Neural cell (in vitro differentiated cells): ENCODE measurements at regions not wholly inside any gene's neighbourhood (a gene's known extent, or its start where the extent isn't known, plus 50 kb on each side); places are given as distances from the start of the nearest gene placed in this dataset.

Experiments
- H2AFZ ChIP-seq: fragments of 200-600, 300-800 bp; sonication (generic), shearing (Covaris generic); 2 replicates; pipeline ENCODE4 v1.6.0; 2014; ENCODE audit warnings: low read depth, mild to moderate bottlenecking, antibody characterized with exemption, low read length, moderate library complexity
- H3F3A ChIP-seq: fragments of 200-600 bp; shearing (Covaris generic); 2 replicates; pipeline ENCODE4 v1.6.1; 2016; ENCODE audit warnings: mild to moderate bottlenecking, moderate library complexity, mixed read lengths, antibody characterized with exemption, low read length; ENCODE audit not compliant: insufficient read depth, poor library complexity, severe bottlenecking
- H3K27ac ChIP-seq: fragments of 200-600, 300-800 bp; sonication (generic), shearing (Covaris generic); 2 replicates; pipeline ENCODE4 v1.5.1; 2014; ENCODE audit warnings: mild to moderate bottlenecking, low read length, moderate library complexity
- H3K27me3 ChIP-seq: fragments of 300-800, 200-600 bp; sonication (generic), shearing (Covaris generic); 2 replicates; pipeline ENCODE4 v1.6.0; 2014; ENCODE audit warnings: mild to moderate bottlenecking, low read depth, low read length, moderate library complexity; ENCODE audit not compliant: insufficient read depth
- H3K36me3 ChIP-seq: fragments of 300-800, 200-600 bp; sonication (generic), shearing (Covaris generic); 2 replicates; pipeline ENCODE4 v1.5.1; 2014; ENCODE audit warnings: mild to moderate bottlenecking, antibody characterized with exemption, low read length, moderate library complexity; ENCODE audit not compliant: insufficient read depth
- H3K4me2 ChIP-seq: fragments of 300-800, 200-600 bp; sonication (generic), shearing (Covaris generic); 2 replicates; pipeline ENCODE4 v1.6.0; 2014; ENCODE audit warnings: mild to moderate bottlenecking, low read length
- H3K4me3 ChIP-seq: fragments of 300-800, 200-600 bp; sonication (generic), shearing (Covaris generic); 2 replicates; pipeline ENCODE4 v1.5.1; 2014; ENCODE audit warnings: mild to moderate bottlenecking, low read length, moderate library complexity
- H3K79me2 ChIP-seq: fragments of 200-600 bp; shearing (Covaris generic); replicated peaks from 2 replicates; pipeline ENCODE4 v1.6.0; 2014; ENCODE audit warnings: mild to moderate bottlenecking, low read length, moderate library complexity; ENCODE audit not compliant: insufficient read depth
- H3K9ac ChIP-seq: fragments of 300-800, 200-600 bp; sonication (generic), shearing (Covaris generic); 2 replicates; pipeline ENCODE4 v1.6.1; 2016; ENCODE audit warnings: mild to moderate bottlenecking, low read length, mixed read lengths
- H3K9me2 ChIP-seq: fragments of 200-600 bp; shearing (Covaris generic); 2 replicates; pipeline ENCODE4 v1.6.1; 2016; ENCODE audit warnings: mild to moderate bottlenecking, low read length, mixed read lengths; ENCODE audit not compliant: insufficient read depth
- H3K9me3 ChIP-seq: fragments of 200-600, 300-800 bp; sonication (generic), shearing (Covaris generic); 2 replicates; pipeline ENCODE4 v1.6.1; 2016; ENCODE audit warnings: mild to moderate bottlenecking, mixed run types, low read length, moderate library complexity, mixed read lengths
- H4K20me1 ChIP-seq: fragments of 200-600 bp; shearing (Covaris generic); 2 replicates; pipeline ENCODE4 v1.6.1; 2016; ENCODE audit warnings: mild to moderate bottlenecking, mixed run types; ENCODE audit not compliant: insufficient read depth
- EP300 ChIP-seq: fragments of 450-650 bp; conservative IDR thresholded peaks from 2 replicates; pipeline ENCODE4 v1.6.1; 2014; ENCODE audit warnings: antibody characterized with exemption, mild to moderate bottlenecking, moderate library complexity; ENCODE audit not compliant: poor library complexity, severe bottlenecking
- EZH2 ChIP-seq: fragments of 200-600, 300-800 bp; shearing (Covaris generic), sonication (generic); IDR thresholded peaks from 2 replicates; pipeline ENCODE4 v1.6.1; 2014; ENCODE audit warnings: antibody characterized with exemption, low read length, borderline replicate concordance, mild to moderate bottlenecking; ENCODE audit not compliant: insufficient read depth, poor library complexity, severe bottlenecking
- MXI1 ChIP-seq: fragments of 450-650 bp; conservative IDR thresholded peaks from 2 replicates; pipeline ENCODE4 v1.6.1; 2014; ENCODE audit warnings: antibody characterized with exemption, mild to moderate bottlenecking; ENCODE audit not compliant: poor library complexity, severe bottlenecking
- POLR2AphosphoS5 ChIP-seq: IDR thresholded peaks from 2 replicates; pipeline ENCODE4 v1.6.1; 2012
- SMC3 ChIP-seq: fragments of 450-650 bp; conservative IDR thresholded peaks from 2 replicates; pipeline ENCODE4 v1.6.1; 2014; ENCODE audit warnings: antibody characterized with exemption, mild to moderate bottlenecking, moderate library complexity; ENCODE audit not compliant: poor library complexity
- TAF1 ChIP-seq: IDR thresholded peaks from 2 replicates; pipeline ENCODE4 v1.6.1; 2012; ENCODE audit warnings: low read depth
- TF ChIP-seq, protein P1 (sequence below): fragments of 450-650 bp; IDR thresholded peaks from 2 replicates; pipeline ENCODE4 v1.5.1; 2014; ENCODE audit warnings: antibody characterized with exemption, mild to moderate bottlenecking, moderate library complexity; ENCODE audit not compliant: poor library complexity, severe bottlenecking
- TF ChIP-seq, protein P2 (sequence below): IDR thresholded peaks from 2 replicates; pipeline ENCODE4 v1.6.1; 2012; ENCODE audit warnings: borderline replicate concordance

DNA sequence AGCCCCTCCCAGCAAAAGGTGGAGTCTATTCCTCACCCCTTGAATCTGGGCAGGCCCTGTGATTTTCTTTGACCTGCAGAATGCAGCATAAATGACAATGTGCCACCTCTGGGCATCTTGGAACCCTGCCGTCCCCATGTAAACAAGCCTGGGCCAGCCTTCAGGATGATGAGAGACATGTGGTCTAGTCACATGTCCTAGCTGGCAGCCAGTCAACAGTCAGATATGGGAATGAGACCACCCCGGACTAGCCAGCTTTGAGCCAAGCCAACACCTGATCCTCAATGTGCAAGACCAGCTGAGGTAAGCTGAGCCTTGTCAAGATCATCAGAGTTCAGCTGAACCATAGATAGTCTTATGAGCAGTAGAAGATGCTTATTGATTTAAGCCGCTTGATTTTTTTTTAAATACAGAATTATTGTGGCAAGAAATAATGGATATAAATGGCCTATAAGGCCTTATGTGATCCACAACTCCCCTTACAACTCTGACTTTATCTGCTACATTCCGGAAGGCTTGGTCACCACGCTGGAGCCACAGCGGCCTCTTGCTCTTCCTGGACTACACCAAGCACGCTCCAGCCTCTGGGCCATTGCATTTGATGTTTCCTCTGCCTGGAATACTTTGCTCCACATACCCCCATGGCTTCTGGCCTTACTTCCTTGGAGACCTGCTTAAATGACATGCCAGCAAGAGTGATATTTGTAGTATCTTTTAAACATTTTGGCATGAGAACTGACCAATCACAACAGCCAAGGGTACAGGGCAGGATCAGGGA is 225.9 kb upstream of the SESN3 start:
- Histone ChIP-seq H3F3A (no peaks in the 10 kb centered on the region), H3K9me2 (no peaks in the 10 kb centered on the region), H3K27ac (no peak overlapping the region), H3K36me3 (no peaks in the 10 kb centered on the region), H3K4me2 (no peak overlapping the region), H3K79me2 (no peaks in the 10 kb centered on the region), H4K20me1 (no peaks in the 10 kb centered on the region), H2AFZ (no peak overlapping the region), H3K27me3 (no peaks in the 10 kb centered on the region), H3K4me3 (no peak overlapping the region), H3K9ac (no peak overlapping the region), H3K9me3 (no peaks in the 10 kb centered on the region)
- TF ChIP-seq, protein P1, sequence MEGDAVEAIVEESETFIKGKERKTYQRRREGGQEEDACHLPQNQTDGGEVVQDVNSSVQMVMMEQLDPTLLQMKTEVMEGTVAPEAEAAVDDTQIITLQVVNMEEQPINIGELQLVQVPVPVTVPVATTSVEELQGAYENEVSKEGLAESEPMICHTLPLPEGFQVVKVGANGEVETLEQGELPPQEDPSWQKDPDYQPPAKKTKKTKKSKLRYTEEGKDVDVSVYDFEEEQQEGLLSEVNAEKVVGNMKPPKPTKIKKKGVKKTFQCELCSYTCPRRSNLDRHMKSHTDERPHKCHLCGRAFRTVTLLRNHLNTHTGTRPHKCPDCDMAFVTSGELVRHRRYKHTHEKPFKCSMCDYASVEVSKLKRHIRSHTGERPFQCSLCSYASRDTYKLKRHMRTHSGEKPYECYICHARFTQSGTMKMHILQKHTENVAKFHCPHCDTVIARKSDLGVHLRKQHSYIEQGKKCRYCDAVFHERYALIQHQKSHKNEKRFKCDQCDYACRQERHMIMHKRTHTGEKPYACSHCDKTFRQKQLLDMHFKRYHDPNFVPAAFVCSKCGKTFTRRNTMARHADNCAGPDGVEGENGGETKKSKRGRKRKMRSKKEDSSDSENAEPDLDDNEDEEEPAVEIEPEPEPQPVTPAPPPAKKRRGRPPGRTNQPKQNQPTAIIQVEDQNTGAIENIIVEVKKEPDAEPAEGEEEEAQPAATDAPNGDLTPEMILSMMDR, result no peak
- no peak for TF ChIP-seq TAF1
- TF ChIP-seq SMC3, result no peak
- no peak for TF ChIP-seq POLR2AphosphoS5
- no peak for TF ChIP-seq EP300
- TF ChIP-seq EZH2, result no peak

DNA sequence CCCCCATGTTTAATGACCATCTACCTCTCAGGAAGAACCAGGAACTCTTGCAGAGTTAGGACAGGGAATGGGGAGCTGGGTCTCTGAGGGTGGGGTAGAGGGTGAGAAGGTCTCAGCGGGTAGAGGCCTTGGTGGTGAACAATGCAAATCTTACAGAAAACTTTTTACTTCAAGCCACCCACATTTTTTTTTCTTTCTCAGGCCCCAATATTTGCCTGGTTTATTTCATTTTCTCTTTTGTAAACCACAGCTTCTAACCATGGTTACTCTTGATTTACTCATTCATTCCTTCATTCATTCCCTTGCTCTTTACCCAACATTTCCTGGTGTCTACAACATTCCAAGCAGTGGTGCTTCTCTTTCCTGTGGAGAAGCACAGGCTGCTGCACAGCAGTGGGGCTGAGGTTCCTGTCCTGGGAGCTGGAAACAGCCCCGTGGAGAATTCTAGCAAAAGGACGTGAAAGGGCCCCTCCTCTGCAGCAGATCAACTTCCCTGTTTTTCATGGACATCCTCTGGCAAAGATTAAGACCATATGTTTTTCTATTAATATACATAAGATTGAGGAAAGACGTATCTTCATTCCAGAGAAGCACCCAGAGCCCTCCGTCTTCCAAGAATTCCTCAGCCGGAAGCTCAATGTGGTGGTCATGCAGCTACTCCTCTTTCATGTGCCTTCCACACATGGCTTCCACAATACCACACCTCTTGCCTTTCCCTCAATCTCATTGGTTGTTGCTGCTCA is 224.4 kb upstream of the SESN3 start:
- H3K9me3 ChIP-seq, result no peaks in the 10 kb centered on the region
- H2AFZ ChIP-seq, result no peak overlapping the region
- H3K4me3 ChIP-seq, result no peak overlapping the region
- no peaks in the 10 kb centered on the region for H3K27me3 ChIP-seq
- H3K36me3 ChIP-seq, result no peaks in the 10 kb centered on the region
- H3K79me2 ChIP-seq, result no peaks in the 10 kb centered on the region
- no peaks in the 10 kb centered on the region for H3K9me2 ChIP-seq
- H3F3A ChIP-seq, result no peaks in the 10 kb centered on the region
- no peak overlapping the region for H3K9ac ChIP-seq
- no peak for TF ChIP-seq TAF1
- no peak for TF ChIP-seq EZH2
- H3K4me2 ChIP-seq, result no peak overlapping the region
- H4K20me1 ChIP-seq, result no peaks in the 10 kb centered on the region
- H3K27ac ChIP-seq, result no peak overlapping the region

DNA sequence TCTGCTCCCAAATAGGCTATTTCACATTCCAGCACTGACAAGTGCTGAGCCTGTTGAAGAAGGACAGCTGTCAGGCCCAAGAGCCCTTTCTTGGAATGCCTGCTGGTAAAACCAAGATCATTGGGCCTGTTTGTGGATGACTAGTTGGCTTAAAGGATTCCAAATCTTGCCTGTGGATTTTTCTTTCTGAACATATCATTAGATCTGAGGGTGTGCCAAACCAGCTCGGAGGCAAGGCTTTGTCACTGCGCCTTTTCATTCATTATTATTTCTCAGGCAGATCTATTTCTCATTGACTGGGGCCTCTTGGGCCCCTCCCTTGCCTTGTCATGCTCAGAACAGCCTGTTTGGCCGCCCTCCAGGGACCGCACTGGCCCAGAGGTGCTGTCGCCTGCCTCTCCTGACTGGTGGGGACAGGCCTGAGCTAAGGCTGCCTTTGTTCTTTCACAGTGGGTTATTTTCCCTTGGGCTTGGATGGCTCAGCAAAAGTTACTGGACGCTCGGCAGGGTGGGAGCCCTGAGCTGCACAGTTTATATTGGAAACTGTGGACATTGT is 222.7 kb upstream of the SESN3 start:
- no peak overlapping the region for H2AFZ ChIP-seq
- no peaks in the 10 kb centered on the region for H3K27me3 ChIP-seq
- no peak for TF ChIP-seq MXI1
- TF ChIP-seq, protein P2, sequence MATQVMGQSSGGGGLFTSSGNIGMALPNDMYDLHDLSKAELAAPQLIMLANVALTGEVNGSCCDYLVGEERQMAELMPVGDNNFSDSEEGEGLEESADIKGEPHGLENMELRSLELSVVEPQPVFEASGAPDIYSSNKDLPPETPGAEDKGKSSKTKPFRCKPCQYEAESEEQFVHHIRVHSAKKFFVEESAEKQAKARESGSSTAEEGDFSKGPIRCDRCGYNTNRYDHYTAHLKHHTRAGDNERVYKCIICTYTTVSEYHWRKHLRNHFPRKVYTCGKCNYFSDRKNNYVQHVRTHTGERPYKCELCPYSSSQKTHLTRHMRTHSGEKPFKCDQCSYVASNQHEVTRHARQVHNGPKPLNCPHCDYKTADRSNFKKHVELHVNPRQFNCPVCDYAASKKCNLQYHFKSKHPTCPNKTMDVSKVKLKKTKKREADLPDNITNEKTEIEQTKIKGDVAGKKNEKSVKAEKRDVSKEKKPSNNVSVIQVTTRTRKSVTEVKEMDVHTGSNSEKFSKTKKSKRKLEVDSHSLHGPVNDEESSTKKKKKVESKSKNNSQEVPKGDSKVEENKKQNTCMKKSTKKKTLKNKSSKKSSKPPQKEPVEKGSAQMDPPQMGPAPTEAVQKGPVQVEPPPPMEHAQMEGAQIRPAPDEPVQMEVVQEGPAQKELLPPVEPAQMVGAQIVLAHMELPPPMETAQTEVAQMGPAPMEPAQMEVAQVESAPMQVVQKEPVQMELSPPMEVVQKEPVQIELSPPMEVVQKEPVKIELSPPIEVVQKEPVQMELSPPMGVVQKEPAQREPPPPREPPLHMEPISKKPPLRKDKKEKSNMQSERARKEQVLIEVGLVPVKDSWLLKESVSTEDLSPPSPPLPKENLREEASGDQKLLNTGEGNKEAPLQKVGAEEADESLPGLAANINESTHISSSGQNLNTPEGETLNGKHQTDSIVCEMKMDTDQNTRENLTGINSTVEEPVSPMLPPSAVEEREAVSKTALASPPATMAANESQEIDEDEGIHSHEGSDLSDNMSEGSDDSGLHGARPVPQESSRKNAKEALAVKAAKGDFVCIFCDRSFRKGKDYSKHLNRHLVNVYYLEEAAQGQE, result no peak
- TF ChIP-seq SMC3, result no peak
- TF ChIP-seq EP300, result no peak

More for the DNA sequence above, 222.7 kb upstream of the SESN3 start:
- H3K9me3 ChIP-seq, result no peaks in the 10 kb centered on the region
- no peaks in the 10 kb centered on the region for H3K9me2 ChIP-seq
- no peaks in the 10 kb centered on the region for H3K79me2 ChIP-seq
- H3K4me3 ChIP-seq, result no peak overlapping the region
- H4K20me1 ChIP-seq, result no peaks in the 10 kb centered on the region
- no peaks in the 10 kb centered on the region for H3K36me3 ChIP-seq
- H3K4me2 ChIP-seq, result no peak overlapping the region
- no peak overlapping the region for H3K9ac ChIP-seq
- no peak overlapping the region for H3K27ac ChIP-seq
- no peaks in the 10 kb centered on the region for H3F3A ChIP-seq
